Activated effector memory CD4-positive, alpha-beta T cell treated with Interleukin-2 at 50 U/mL for 16 hours (primary cell): ENCODE measurements at regions not wholly inside any gene's neighbourhood (a gene's known extent, or its start where the extent isn't known, plus 50 kb on each side); places are given as distances from the start of the nearest gene placed in this dataset.

Source experiments
- DNase-seq: peaks from one replicate; pipeline ENCODE4 v3.0.0-alpha.2; 2020

DNA sequence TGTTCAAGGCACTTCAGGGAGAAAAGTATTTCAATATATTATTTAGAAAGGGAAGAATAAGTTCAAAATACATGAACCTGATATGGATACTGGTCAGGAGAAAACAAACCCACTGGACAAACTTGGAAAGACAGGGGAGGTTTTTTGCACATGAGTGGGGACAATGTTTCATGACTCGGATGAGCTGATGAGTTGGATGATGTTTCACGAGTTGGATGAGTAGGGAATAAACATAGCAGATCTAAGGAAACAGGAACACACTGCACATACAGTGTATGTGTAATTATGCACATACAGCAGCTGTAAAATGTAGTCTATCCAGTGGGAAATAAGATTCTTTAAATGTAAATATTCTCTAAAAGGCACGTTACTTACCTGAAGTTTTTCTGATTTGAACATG is 682.9 kb upstream of the ADAMTS5 start:
- DNase-seq, result no peak

DNA sequence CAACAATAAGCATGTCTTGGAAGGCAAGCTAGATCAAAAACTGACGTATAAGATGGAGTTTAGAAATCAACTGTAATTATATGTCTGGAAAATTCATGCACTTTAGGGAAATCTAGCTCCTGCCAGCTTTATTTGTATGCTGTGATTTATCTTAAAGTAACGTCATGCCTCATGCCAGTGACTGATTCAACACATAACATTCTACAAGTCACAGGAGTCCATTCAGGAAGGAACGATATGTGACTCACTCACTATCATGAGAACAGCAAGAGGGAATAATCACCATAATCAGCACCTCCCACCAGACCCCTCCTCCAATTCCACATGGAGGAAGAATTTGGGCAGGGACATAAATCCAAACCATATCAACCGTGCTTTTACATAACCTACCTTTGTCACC is 682.4 kb upstream of the ADAMTS5 start:
- DNase-seq, result no peak

DNA sequence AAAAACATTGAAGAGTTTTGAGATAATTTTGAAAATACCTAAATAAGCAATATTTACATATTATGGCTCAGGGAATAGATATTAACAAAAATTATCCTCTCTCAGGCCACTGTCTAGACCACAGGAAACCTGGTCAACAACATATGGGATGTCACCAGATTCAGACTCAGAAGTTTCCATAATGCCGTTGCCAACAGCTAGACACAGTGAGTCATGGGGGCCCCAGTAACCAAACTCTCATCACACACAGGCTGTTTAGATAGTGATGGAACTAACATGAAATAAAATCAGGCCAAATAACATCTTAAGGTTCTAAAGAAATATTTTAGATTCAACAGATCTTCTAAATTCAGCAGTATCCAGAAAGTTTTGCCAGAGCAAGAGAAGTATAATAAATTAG is 681.7 kb upstream of the ADAMTS5 start:
- no peak for DNase-seq

DNA sequence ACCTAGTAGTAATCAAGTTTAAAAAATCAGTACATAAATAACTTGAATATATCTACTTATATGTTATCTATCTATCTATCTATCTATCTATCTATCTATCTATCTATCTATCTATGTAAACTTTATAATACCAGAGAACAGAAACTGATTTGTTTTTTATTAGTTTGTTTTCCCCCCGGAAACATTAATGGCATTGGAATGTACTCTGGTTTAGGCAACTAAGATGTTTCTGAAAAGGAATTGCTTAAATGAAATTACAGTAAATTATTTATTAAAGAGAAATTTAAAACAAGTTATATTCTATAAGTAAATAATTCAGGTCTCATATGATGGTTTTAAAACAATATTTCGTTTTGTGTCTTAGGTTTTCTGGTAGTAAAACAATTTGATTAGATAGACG is 681.0 kb upstream of the ADAMTS5 start:
- DNase-seq, result no peak

DNA sequence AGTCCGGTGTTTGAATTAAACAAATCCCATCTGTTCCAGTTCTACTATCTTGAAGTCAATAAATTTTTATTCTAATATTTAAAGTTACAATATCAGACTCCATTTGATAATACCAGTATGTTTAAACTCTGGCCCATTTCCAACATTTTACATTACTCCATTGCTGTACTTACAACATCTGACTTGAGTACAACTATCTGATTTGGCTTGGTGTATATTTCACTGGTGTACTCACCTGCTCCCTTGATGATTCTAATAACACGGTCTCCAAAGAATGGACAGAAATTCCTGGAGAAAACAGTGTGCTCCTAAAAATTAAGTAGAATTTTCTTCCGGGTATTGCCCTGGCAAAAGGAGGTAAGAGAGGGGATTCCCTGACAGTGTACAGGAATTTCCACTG is 680.5 kb upstream of the ADAMTS5 start:
- DNase-seq, result no peak

DNA sequence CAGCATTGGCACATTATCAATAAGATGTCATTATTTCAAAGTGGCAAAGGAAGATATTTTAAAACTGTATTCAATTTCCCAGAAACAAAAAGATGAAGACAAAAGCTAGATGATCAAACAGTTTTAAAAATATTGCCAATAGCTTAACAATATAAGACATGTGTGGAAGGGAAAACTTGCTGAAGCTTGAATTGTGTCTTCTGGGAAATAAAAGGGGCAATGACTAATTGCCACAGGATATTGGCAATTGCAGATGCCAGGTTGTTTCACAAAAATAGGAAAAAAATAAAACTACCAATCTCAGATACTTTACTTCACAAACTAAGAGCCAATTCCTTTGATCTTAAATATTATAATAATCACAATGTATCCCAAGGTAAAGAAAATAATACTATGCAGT is 679.8 kb upstream of the ADAMTS5 start:
- no peak for DNase-seq

DNA sequence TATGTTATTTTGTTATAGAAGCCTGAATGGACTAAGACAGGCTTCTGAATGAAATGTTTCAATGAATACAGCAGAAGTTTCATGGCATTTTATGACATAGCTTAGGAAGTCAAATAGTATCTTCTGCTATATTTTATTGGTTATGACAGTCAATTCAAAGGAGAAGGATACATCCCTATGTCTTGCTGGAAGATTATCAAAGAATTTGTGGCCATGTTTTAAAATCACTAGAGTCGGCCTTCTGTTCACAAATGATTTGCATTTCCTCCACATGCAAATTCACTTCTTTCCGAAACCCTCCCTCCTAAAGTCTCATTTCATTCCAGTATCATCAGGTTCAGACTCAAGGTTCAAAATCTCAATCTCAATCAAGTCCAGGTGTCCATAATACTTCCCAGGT is 679.2 kb upstream of the ADAMTS5 start:
- DNase-seq, result no peak

DNA sequence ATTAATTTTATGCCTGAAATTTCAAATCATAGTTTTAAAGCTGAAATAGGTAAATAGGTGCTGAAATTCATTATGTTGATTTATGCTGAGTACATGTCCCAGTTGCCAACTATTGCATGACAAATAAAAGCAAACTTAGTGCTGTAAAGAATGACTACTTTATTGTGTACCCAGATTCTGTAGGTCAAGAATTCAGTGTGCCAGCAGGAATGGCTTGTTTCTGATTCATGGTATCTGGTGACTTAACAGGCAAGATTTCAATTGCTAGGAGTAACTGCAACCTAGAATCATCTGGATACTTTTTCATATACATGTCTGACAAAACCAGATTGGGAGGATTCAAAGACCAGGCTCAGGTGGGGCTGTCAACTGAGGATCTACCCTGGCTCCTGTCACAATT is 678.4 kb upstream of the ADAMTS5 start:
- DNase-seq, result no peak

DNA sequence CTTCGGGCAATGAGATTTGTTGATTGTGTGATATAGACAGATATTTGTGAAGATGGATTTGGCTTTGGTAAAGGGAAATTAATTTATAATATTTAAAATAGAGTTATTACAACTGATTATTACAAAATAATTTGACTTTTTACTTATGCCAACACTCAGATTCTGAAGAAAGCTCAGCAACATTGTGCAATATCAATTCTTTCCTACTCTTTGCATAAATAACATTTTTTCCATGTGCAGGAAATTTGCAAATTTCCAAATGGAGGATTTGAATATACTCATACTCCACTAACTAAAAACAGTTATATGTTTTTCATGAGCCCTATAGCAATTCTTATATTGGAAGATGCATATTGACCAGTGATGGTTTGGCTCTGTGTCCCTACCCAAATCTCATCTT is 676.4 kb upstream of the ADAMTS5 start:
- no peak for DNase-seq

DNA sequence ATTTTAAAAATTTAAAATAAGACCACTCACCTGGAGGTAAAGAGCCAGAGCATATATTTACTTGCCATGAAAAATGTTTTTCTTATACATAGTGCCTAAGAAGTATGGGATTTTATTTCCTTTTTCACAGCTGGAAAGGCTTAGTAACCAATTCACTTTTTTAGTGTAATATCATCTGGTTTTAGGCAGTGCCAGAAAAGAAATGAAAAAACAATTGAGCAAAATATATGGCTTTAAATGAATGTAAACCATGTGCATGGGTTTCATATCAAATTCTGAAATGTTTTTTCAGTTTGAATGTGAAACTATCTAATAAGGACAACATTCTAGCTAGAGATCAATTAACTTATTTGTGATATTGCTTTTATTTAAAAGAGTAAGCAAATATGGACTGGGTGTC is 672.4 kb upstream of the ADAMTS5 start:
- no peak for DNase-seq

DNA sequence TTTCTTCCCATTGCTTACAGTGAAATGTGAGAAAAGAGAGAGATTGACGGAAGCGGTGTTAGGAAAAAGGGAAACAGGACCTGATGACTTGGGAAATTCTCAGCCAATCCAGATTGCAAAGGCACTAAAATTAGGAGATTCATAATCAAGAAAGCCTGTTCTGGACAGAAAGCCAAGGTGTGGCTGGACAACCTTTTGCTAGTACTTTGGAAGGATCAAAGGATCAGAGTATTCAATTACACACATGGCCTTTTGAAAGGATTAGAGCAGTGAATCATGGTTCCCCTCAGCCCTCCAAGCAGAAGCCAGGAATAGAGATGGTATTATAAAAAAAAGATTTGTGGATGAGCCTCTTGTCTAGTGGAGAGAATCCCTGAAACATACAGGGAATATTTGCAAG is 669.8 kb upstream of the ADAMTS5 start:
- DNase-seq, result no peak

DNA sequence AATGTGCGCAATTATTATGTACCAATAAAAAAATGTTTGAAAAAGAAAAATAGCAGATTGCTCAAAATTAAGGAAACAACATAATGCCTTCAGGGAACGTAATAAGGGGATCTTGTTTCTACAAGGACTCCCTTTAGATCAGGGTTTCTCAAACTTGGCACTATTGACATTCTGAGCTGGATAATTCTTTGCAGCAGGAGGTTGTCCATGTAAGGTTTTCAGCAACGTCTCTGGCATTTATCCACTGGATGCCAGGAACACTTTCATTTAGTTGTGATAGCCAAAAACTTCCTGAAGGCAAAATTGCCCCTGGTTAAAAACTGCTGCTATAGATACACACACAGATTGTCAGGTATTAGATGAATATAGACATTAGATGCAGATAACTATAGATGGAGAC is 666.7 kb upstream of the ADAMTS5 start:
- no peak for DNase-seq

DNA sequence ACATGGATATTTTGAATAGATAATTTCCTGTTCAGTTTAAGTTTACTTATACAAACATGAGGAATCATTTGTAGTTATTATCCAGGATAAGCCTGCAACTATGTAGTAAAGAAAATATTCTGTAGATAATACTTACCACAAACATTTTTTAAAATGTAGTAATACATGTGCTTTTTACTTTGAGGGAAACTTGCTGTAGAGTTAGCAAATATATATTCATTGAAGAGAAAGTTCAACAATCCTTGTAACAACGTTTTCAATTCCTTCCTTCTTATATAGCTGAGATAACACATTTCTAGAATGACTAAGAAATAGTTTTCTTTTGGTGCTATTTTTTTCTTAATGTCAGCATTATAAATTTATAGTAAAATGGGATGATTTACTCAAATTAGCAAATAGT is 664.6 kb upstream of the ADAMTS5 start:
- no peak for DNase-seq

DNA sequence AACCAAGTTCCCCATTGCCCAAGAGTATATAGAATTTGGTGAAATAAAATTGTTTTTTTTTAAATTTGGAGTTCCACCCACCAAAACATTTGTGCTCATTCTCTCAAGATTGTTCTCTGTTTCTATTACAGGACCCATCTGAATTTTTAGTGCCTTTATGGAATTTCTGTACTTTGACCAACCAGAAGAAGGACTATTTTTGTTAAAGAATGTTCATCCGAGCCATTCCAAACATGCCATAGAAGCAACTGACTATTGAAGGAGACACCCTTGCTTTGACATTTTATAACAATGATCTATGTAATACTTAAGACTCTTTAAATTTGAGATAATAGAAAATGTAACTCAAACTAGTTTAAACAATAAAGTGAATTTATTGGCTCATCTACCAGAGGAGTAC is 655.7 kb upstream of the ADAMTS5 start:
- DNase-seq, result no peak

DNA sequence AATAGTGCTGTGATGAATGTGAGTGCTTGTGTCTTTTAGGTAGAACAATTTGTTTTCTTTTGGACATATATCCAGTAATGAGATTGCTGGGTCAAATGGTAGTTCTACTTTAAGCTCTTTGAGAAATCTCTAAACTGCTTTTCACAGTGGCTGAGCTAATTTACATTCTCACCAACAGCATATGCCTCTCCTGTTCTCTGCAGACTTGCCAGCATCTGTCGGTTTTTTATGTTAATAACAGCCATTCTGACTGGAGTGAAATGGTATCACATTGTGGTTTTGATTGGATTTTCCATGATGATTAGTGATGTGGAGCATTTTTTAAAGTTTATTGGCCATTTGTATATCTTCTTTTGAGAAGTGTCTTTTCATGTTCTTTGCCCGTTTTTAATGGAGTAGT is 647.3 kb upstream of the ADAMTS5 start:
- DNase-seq, result no peak

DNA sequence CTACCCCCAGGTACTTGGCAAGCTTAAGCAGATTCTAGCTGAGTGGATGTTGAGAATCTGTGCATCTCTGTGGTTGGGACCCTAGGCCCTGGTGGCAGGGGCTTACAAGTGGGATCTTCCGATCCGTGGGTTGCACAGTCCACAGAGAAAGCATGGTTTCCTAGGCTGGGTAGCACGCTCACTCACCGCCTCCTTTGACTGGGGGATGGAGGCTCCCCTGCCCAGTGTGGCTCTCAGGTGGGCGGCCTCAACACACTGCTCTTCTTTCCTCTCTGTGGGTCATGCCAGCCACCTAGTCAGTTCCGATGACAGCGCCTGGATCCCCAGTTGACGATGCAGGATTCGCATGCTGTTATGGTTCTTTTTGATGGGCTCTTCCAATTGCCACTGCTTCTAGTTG is 639.5 kb upstream of the ADAMTS5 start:
- no peak for DNase-seq

DNA sequence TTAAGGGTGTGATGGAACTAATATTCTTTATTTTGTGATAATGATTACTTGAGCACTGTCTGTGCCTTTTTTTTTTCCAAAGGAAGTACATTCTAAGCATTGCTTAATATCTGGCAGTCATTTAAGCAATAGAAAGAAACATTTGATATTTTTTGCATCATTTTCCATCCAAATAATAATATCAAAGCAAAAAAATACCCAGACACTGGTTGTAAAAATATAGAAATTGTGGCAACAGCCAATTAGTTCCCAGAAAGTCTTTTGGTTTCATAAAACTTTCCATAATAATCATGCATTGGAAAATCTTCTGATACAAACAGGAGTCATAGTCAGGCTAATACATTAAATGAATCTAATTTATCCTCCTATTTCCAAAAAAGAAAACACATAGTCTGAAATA is 629.3 kb upstream of the ADAMTS5 start:
- DNase-seq, result no peak

DNA sequence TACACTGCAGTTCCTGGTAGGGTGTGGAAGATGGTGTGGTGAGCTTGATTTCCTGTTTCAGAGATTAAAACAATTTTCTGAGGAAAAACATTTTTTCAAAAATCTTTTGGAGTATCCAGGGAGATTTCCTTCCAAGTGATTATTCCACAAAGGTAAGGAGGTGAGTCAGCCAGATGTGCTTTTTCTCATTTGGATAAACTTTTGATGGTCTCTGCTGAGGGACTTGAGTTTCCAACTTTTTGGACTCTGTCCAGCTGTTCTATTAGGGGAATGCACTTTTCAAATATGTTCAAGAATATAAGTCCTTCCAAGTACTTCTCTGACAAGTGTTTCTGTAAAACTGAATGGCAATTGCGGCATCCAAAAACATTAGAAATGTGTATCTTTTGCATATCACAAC is 628.8 kb upstream of the ADAMTS5 start:
- DNase-seq, result no peak

DNA sequence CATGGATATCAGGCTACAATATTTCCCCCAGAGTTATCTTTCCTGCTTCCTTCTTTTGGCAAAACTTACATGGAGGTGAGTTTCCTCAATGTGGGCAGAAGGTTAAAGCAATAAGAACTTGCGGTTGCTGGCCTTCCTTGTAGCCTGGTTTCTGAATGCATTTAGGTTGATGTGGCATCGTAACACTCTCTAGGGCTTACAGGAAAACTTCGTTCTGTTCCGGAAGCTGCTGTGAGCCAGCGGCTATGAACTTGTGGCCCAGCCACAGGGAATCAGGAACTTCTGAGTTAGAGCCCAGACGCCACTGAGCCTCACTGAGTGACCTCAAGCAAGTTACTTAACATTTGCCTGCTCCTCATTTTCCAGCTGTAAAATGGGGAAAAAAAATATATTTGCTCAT is 623.4 kb upstream of the ADAMTS5 start:
- no peak for DNase-seq

DNA sequence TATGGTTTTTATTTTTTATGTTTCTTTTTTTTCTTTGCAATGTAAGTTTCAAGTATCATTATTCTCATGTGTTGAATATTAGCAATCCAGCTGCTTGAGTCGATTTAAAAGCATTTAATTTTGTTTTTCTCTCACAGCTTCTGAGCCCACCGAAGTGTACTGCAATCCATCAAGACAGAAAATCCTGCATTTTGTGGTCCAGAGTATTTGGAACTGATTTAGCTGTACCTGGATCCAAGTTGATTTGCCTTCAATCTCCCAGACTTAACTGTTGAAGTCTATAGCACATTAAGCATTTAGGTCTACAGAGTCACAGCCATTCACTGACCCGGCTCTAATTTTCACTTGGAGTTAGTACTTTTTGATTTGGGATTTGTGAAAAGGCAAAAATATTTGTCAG is 622.9 kb upstream of the ADAMTS5 start:
- DNase-seq, result no peak

DNA sequence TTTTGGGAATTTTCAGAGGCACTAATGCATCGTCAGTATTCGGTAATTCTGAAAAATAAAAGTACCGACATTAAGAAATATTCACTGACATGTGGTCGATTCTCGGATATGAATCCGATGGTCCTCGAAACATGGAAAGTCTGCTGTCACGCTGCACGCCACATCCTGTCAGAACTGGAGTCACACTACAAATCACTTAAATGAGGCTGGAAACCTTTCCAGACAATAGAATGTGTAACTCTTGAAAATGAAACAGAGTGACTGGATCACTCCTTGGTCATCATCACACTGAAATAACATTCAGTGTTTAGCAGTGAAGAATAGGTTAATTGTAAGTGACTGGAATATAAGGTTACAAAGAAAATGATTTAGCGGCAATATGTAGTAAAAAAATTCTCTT is 620.1 kb upstream of the ADAMTS5 start:
- no peak for DNase-seq

DNA sequence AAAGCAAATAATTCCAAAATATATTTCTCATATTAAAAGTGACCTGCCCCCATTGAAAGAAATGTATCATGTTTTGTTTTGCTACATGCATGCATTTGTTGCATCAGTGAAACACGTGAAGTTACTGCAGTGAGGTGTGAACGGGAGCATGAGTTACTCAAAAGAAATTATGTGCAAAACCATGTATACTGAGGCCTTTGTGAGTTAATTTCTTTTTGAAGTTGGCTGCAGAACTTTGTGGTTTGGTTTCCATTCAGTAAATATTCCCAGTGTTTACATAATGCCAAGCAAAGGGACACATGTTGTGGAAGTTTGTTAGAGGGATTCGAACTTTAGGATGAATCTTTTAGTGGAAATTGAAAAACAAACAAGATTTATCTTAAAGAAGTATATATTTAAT is 619.4 kb upstream of the ADAMTS5 start:
- DNase-seq, result no peak

DNA sequence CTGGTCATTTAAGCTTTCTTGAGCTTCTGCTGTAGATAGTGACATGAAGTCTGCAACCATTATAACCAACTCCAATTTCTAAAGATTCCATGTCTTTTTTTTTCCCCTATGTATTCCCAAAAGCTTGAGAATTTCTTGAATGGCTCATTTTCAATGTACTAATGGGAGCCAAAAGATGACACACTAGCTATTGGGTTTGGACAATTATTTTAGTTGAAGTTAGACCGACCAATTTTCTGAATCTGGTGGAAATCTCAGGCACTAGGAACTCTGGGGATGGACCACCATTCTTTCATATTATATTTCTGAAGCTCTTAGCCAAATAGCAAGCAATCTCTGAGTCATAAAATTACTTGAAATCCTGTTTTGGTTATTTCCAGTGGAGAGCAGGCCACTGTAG is 617.4 kb upstream of the ADAMTS5 start:
- DNase-seq, result no peak

DNA sequence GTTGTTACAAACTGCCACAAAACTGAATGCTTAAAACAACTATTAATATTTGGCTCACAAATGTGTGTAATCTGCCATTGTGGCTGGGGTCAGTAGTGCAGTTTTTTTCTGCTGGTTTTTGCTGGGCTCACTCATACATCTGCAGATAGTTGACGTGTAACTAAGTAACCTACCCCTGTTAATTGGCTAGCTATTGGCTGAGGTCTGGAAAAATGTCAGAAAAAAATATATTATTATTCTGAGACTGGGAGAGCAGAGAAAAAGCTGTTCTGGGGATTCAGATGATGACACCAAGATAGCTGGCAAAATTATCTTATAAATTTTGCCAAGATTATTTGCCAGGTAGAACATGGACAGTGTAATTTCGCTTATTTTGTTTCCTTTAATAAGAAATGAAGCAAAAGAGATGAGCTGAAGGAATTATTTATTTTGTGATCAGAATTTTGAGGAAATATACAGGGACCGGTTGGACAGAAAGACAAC is 616.1 kb upstream of the ADAMTS5 start:
- no peak for DNase-seq

DNA sequence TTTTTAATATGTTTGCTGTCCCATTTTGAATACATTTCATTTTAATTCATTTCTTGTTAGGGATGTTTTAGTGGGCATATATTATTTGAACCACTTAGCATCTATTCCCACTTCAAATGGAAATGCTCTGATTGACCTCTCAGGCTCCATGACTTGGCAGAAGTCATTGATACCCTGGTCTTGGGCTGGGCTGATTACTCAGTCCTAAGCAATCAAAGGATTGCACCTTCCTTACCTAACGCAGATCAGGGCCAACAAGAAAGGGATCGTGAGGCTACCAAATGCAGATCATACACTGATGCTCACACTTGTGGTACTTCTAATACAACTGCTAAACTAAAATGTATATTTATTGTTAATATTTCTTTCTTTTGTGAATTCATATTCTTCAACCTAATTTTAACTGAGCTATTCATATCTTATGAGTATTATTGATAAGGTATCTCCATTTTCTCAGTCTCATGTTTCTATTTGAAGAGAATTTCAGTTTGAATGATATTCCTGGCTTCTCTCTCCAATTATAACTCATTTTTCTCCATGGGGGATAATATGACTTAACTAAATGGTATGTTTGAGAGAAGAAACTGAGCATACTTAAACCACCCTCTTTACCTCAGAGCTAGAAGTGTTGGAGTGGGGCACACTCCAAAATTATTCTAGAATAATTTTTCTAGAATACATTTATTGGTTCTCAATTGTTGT is 615.5 kb upstream of the ADAMTS5 start:
- no peak for DNase-seq

DNA sequence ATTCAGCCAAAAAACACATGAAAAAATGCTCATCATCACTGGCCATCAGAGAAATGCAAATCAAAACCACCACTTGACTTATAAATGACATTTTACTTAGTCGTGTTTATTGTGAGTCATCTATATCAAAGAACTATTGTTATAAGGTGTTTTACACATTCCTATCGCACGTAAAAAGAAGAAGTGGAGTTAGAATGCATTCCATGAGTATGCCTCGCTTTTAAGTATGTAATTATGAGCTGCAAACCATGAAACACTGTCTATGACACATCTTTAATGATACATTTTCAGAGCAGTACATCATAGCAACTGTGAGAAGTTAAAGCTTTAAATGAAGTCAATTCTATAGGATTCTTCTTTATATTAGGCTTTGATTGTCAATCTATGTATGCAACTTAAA is 614.3 kb upstream of the ADAMTS5 start:
- DNase-seq, result no peak
